Activated T-helper 17 cell treated with anti-CD3 and anti-CD28 coated beads, Interleukin-2, amount 50 U/mL, for 72 hours (primary cell): ENCODE measurements at regions not wholly inside any gene's neighbourhood (a gene's known extent, or its start where the extent isn't known, plus 50 kb on each side); places are given as distances from the start of the nearest gene placed in this dataset.
A peak's percentile ranks its signal among the peaks of the same experiment; 100 is the strongest.

ENCODE experiments used
- ATAC-seq: fragments of 150-1000 bp; cut with Tn5 transposase; replicated peaks from 2 replicates; pipeline ENCODE4 v1.10.0; 2021; ENCODE audit warnings: mild to moderate bottlenecking, moderate library complexity
- H3K27ac Mint-ChIP-seq: one replicate; pipeline ENCODE4 v1.8.0; 2022; ENCODE audit warnings: mixed read lengths
- H3K27me3 Mint-ChIP-seq: one replicate; pipeline ENCODE4 v1.8.0; 2022; ENCODE audit warnings: mixed read lengths
- H3K36me3 Mint-ChIP-seq: one replicate; pipeline ENCODE4 v1.8.0; 2022; ENCODE audit warnings: low read depth, mild to moderate bottlenecking, mixed read lengths
- H3K4me1 Mint-ChIP-seq: one replicate; pipeline ENCODE4 v1.8.0; 2022; ENCODE audit warnings: mixed read lengths
- H3K4me3 Mint-ChIP-seq: one replicate; pipeline ENCODE4 v1.8.0; 2022; ENCODE audit warnings: mild to moderate bottlenecking, mixed read lengths
- H3K9me3 Mint-ChIP-seq: one replicate; pipeline ENCODE4 v1.8.0; 2022; ENCODE audit warnings: mixed read lengths

- no peaks in the 10 kb centered on the region for H3K4me1 Mint-ChIP-seq
- no peaks in the 10 kb centered on the region for H3K36me3 Mint-ChIP-seq
- H3K27me3 Mint-ChIP-seq, result peaks cover 34% of the 10 kb centered on the region
- no peak for ATAC-seq
- H3K9me3 Mint-ChIP-seq, result no peaks in the 10 kb centered on the region
- H3K4me3 Mint-ChIP-seq, result no peak overlapping the region
- H3K27ac Mint-ChIP-seq, result no peak overlapping the region
These were observed 162.5 kb upstream of the KIF2A start for GRCh38 chr5:62143268-62144229.

- no peaks in the 10 kb centered on the region for H3K4me1 Mint-ChIP-seq
- H3K36me3 Mint-ChIP-seq, result no peaks in the 10 kb centered on the region
- H3K4me3 Mint-ChIP-seq, result no peak overlapping the region
- H3K9me3 Mint-ChIP-seq, result no peaks in the 10 kb centered on the region
- H3K27ac Mint-ChIP-seq, result no peak overlapping the region
- H3K27me3 Mint-ChIP-seq, result peaks cover 34% of the 10 kb centered on the region
- ATAC-seq, result no peak
These were observed 161.5 kb upstream of the KIF2A start for GRCh38 chr5:62144401-62145022.

- Mint-ChIP-seq H3K4me1 (no peaks in the 10 kb centered on the region), H3K27me3 (peaks cover 30% of the 10 kb centered on the region), H3K27ac (no peak overlapping the region), H3K36me3 (no peaks in the 10 kb centered on the region), H3K9me3 (peaks cover 4% of the 10 kb centered on the region), H3K4me3 (no peak overlapping the region)
- ATAC-seq, result no peak
These were observed 156.1 kb upstream of the KIF2A start for GRCh38 chr5:62149879-62150278.

GRCh38 chr5:62152394-62153087, 153.5 kb upstream of the KIF2A start:
- Mint-ChIP-seq H3K27ac (no peak overlapping the region), H3K36me3 (no peaks in the 10 kb centered on the region), H3K9me3 (peaks cover 12% of the 10 kb centered on the region), H3K4me1 (no peaks in the 10 kb centered on the region), H3K27me3 (peaks cover 22% of the 10 kb centered on the region), H3K4me3 (no peak overlapping the region)
- ATAC-seq, result no peak

- Mint-ChIP-seq H3K4me3 (no peak overlapping the region), H3K27me3 (peaks cover 32% of the 10 kb centered on the region), H3K4me1 (no peaks in the 10 kb centered on the region), H3K27ac (no peak overlapping the region), H3K9me3 (peaks cover 12% of the 10 kb centered on the region), H3K36me3 (no peaks in the 10 kb centered on the region)
- no peak for ATAC-seq
These were observed 151.2 kb upstream of the KIF2A start for GRCh38 chr5:62154758-62155157.

- Mint-ChIP-seq H3K36me3 (no peaks in the 10 kb centered on the region), H3K9me3 (peaks cover 12% of the 10 kb centered on the region), H3K27ac (no peak overlapping the region), H3K4me1 (no peaks in the 10 kb centered on the region), H3K4me3 (no peak overlapping the region), H3K27me3 (peaks cover 31% of the 10 kb centered on the region)
- no peak for ATAC-seq
These were observed 150.0 kb upstream of the KIF2A start for GRCh38 chr5:62155988-62156387.

- H3K4me1 Mint-ChIP-seq, result no peaks in the 10 kb centered on the region
- peaks cover 28% of the 10 kb centered on the region for H3K27me3 Mint-ChIP-seq
- ATAC-seq, result no peak
- H3K27ac Mint-ChIP-seq, result no peak overlapping the region
- no peaks in the 10 kb centered on the region for H3K9me3 Mint-ChIP-seq
- no peaks in the 10 kb centered on the region for H3K36me3 Mint-ChIP-seq
- H3K4me3 Mint-ChIP-seq, result no peak overlapping the region
These were observed 138.4 kb upstream of the KIF2A start for GRCh38 chr5:62167561-62168057.

GRCh38 chr5:62168506-62169281, 137.3 kb upstream of the KIF2A start:
- Mint-ChIP-seq H3K4me3 (no peak overlapping the region), H3K27me3 (peaks cover 30% of the 10 kb centered on the region), H3K27ac (no peak overlapping the region), H3K36me3 (no peaks in the 10 kb centered on the region), H3K4me1 (no peaks in the 10 kb centered on the region), H3K9me3 (no peaks in the 10 kb centered on the region)
- ATAC-seq, result no peak

- Mint-ChIP-seq H3K27ac (no peak overlapping the region), H3K4me1 (no peaks in the 10 kb centered on the region), H3K36me3 (no peaks in the 10 kb centered on the region), H3K4me3 (no peak overlapping the region), H3K9me3 (no peaks in the 10 kb centered on the region), H3K27me3 (peaks cover 23% of the 10 kb centered on the region)
- ATAC-seq, result no peak
These were observed 127.7 kb upstream of the KIF2A start for GRCh38 chr5:62178258-62178657.

GRCh38 chr5:62182802-62183201, 123.2 kb upstream of the KIF2A start:
- Mint-ChIP-seq H3K9me3 (no peaks in the 10 kb centered on the region), H3K27me3 (peaks cover 28% of the 10 kb centered on the region), H3K4me3 (no peak overlapping the region), H3K27ac (no peak overlapping the region), H3K4me1 (no peaks in the 10 kb centered on the region), H3K36me3 (no peaks in the 10 kb centered on the region)
- no peak for ATAC-seq

- Mint-ChIP-seq H3K4me1 (no peaks in the 10 kb centered on the region), H3K36me3 (no peaks in the 10 kb centered on the region), H3K4me3 (no peak overlapping the region), H3K27ac (no peak overlapping the region), H3K27me3 (peaks cover 22% of the 10 kb centered on the region), H3K9me3 (no peaks in the 10 kb centered on the region)
- peak; percentile 60 for ATAC-seq
These were observed 122.3 kb upstream of the KIF2A start for GRCh38 chr5:62183727-62184126.

- H3K9me3 Mint-ChIP-seq, result no peaks in the 10 kb centered on the region
- H3K36me3 Mint-ChIP-seq, result no peaks in the 10 kb centered on the region
- no peak overlapping the region for H3K27ac Mint-ChIP-seq
- no peaks in the 10 kb centered on the region for H3K4me1 Mint-ChIP-seq
- ATAC-seq, result no peak
- no peak overlapping the region for H3K4me3 Mint-ChIP-seq
- H3K27me3 Mint-ChIP-seq, result peaks cover 18% of the 10 kb centered on the region
These were observed 121.6 kb upstream of the KIF2A start for GRCh38 chr5:62184444-62184843.

GRCh38 chr5:62190173-62190572, 115.8 kb upstream of the KIF2A start:
- Mint-ChIP-seq H3K4me1 (no peaks in the 10 kb centered on the region), H3K9me3 (peaks cover 11% of the 10 kb centered on the region), H3K27ac (no peak overlapping the region), H3K36me3 (no peaks in the 10 kb centered on the region), H3K27me3 (peaks cover 7% of the 10 kb centered on the region), H3K4me3 (no peak overlapping the region)
- ATAC-seq, result no peak

- no peaks in the 10 kb centered on the region for H3K36me3 Mint-ChIP-seq
- no peak overlapping the region for H3K27ac Mint-ChIP-seq
- H3K27me3 Mint-ChIP-seq, result peaks cover 3% of the 10 kb centered on the region
- no peak overlapping the region for H3K4me3 Mint-ChIP-seq
- no peaks in the 10 kb centered on the region for H3K4me1 Mint-ChIP-seq
- ATAC-seq, result no peak
- peaks cover 11% of the 10 kb centered on the region for H3K9me3 Mint-ChIP-seq
These were observed 115.1 kb upstream of the KIF2A start for GRCh38 chr5:62190931-62191330.
